ENCODE measurements at regions not wholly inside any gene's neighbourhood (a gene's known extent, or its start where the extent isn't known, plus 50 kb on each side); places are given as distances from the start of the nearest gene placed in this dataset.
A peak's percentile ranks its signal among the peaks of the same experiment; 100 is the strongest.

DNA sequence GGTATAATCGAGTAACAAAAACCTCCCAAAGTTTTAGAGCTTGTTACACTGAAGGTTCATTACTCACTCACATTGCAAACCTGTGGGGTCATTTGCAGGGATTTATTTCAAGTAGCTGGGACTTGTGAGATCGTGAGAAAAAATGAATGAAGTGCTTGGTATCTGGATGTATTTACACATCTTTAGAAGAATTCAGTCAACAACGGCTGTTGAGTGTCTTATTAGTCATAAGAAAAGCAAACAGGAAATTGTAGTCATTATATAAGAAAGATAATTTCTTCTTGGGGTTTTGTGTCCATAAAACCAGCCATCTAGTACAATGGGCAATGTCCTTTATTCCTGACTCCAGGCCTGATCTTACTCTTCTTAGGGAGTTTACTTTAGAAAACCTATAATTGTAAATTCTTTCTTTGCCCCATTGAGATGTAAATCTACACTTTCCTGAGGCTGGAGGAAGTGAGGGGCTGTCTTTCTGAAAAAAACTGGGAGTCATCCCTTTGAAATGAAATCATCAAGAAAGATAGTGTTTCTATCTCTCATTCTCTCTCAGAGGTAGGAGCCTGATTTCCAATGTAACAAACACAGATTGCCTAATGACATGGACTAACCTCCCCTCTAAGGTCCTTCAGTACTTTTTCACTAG is 202.5 kb upstream of the ASCC3 start:
- no peak overlapping the region for H3K18ac ChIP-seq (ENCODE audit: low read depth in 1 of 2, low read length in 2 of 2)
- H2BK5ac ChIP-seq (ENCODE audit: low read depth, low read length, poor library complexity, severe bottlenecking): no peak overlapping the region
- H2AK5ac ChIP-seq (ENCODE audit: low read length, severe bottlenecking): no peak overlapping the region
- no peak overlapping the region for H3K23ac ChIP-seq (ENCODE audit: low read length in 2 of 2)
- H4K91ac ChIP-seq (ENCODE audit: low read length): no peak overlapping the region
- H2AFZ ChIP-seq (ENCODE audit: low read depth, low read length): no peak overlapping the region
- H3K36me3 ChIP-seq (ENCODE audit: control insufficient read depth in 1 of 2, insufficient read depth in 2 of 2, low read depth in 1 of 2, low read length in 2 of 2): no peaks in the 10 kb centered on the region
- no peaks in the 10 kb centered on the region for H3K27me3 ChIP-seq (ENCODE audit: control insufficient read depth in 1 of 2, insufficient read depth in 1 of 2, low read length in 2 of 2)
- H3K79me1 ChIP-seq (replicated peaks; ENCODE audit: low read length, poor library complexity, severe bottlenecking): no peaks in the 10 kb centered on the region
- WGBS: 8% methylated on average over 1 of the region's 3 CpGs
- H4K8ac ChIP-seq (ENCODE audit: low read length): no peak overlapping the region
- H3K27ac ChIP-seq (ENCODE audit: low read length, poor library complexity, severe bottlenecking): no peak overlapping the region
- H3K9me3 ChIP-seq (ENCODE audit: control insufficient read depth, low read length): peaks cover 3% of the 10 kb centered on the region
- no peak overlapping the region for H2BK12ac ChIP-seq (ENCODE audit: low read length in 2 of 2)
- DNase-seq: peak; percentile 95
- no peak overlapping the region for H3K4ac ChIP-seq (ENCODE audit: low read depth in 1 of 2, low read length in 2 of 2)
- H2BK120ac ChIP-seq (ENCODE audit: low read depth, low read length): no peak overlapping the region
- H3K4me1 ChIP-seq (ENCODE audit: control insufficient read depth, insufficient read depth, low read depth, low read length): no peaks in the 10 kb centered on the region
- H3K14ac ChIP-seq (ENCODE audit: low read length in 2 of 2): no peak overlapping the region
- H3K9ac ChIP-seq (ENCODE audit: low read length): no peak overlapping the region
- H3K4me2 ChIP-seq (ENCODE audit: low read length, poor library complexity, severe bottlenecking): no peak overlapping the region
- H3K4me3 ChIP-seq (ENCODE audit: insufficient read depth in 1 of 2, low read depth in 1 of 2, low read length in 2 of 2): no peak overlapping the region
- H2BK15ac ChIP-seq (ENCODE audit: low read depth, poor library complexity, severe bottlenecking): no peak overlapping the region

DNA sequence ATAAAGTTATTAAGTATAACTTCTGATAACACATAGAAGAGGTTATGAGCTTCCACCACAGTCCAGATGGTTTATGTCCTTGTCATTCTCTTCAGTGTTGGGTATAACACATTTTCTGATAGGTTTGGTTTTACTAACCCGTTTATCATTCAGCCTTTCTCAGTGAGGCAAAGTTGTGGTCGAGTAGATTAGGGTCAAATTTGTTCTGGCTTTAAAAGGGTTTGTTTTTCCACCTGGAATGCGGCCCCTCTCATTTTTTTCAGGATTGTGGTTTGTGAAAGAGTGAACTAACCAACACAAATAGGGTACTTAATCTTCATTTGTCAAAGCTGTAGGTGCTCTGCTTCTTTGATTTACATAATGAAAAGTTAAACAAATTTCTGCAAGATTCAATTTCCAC is 204.2 kb upstream of the ASCC3 start:
- H3K27me3 ChIP-seq (ENCODE audit: control insufficient read depth in 1 of 2, insufficient read depth in 1 of 2, low read length in 2 of 2): no peaks in the 10 kb centered on the region

DNA sequence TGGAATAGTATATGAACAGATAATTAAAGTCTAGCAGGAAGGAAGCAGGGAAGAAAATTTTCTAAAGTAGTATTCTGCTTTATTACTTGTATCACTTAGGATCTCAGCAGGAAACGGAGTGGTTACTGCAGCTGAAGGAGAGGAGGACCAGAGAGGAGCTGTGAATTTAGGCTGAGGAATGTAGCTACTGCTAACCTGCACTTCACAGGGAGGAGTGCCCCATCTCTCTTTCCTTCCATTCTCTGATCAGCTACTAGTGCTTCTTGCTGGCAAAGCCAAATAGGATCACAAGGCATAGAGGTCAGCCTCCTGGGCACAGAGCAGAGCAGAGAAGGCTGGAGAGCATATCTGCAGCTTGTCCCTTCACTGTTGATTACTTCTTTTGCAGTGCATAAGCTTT is 205.3 kb upstream of the ASCC3 start:
- no peak for DNase-seq
- Histone ChIP-seq H4K8ac (ENCODE audit: low read length) (no peak overlapping the region), H3K14ac (ENCODE audit: low read length in 2 of 2) (no peak overlapping the region), H3K27ac (ENCODE audit: low read length, poor library complexity, severe bottlenecking) (no peak overlapping the region), H2BK120ac (ENCODE audit: low read depth, low read length) (no peak overlapping the region), H3K4ac (ENCODE audit: low read depth in 1 of 2, low read length in 2 of 2) (no peak overlapping the region), H3K4me3 (ENCODE audit: insufficient read depth in 1 of 2, low read depth in 1 of 2, low read length in 2 of 2) (no peak overlapping the region), H2AFZ (ENCODE audit: low read depth, low read length) (no peak overlapping the region), H3K27me3 (ENCODE audit: control insufficient read depth in 1 of 2, insufficient read depth in 1 of 2, low read length in 2 of 2) (no peaks in the 10 kb centered on the region), H3K9ac (ENCODE audit: low read length) (no peak overlapping the region), H4K91ac (ENCODE audit: low read length) (no peak overlapping the region), H3K4me1 (ENCODE audit: control insufficient read depth, insufficient read depth, low read depth, low read length) (no peaks in the 10 kb centered on the region), H2AK5ac (ENCODE audit: low read length, severe bottlenecking) (no peak overlapping the region), H3K18ac (ENCODE audit: low read depth in 1 of 2, low read length in 2 of 2) (no peak overlapping the region), H2BK15ac (ENCODE audit: low read depth, poor library complexity, severe bottlenecking) (no peak overlapping the region), H3K79me1 (replicated peaks; ENCODE audit: low read length, poor library complexity, severe bottlenecking) (no peaks in the 10 kb centered on the region), H3K9me3 (ENCODE audit: control insufficient read depth, low read length) (peaks cover 12% of the 10 kb centered on the region), H3K36me3 (ENCODE audit: control insufficient read depth in 1 of 2, insufficient read depth in 2 of 2, low read depth in 1 of 2, low read length in 2 of 2) (no peaks in the 10 kb centered on the region), H2BK12ac (ENCODE audit: low read length in 2 of 2) (peak overlapping the region in 1 of 2 experiments; percentile 21), H3K4me2 (ENCODE audit: low read length, poor library complexity, severe bottlenecking) (no peak overlapping the region), H2BK5ac (ENCODE audit: low read depth, low read length, poor library complexity, severe bottlenecking) (no peak overlapping the region), H3K23ac (ENCODE audit: low read length in 2 of 2) (no peak overlapping the region)
- WGBS: 0% methylated on average over 1 of the region's 1 CpG

More for the DNA sequence above, 204.2 kb upstream of the ASCC3 start:
- Histone ChIP-seq H3K4ac (ENCODE audit: low read depth in 1 of 2, low read length in 2 of 2) (no peak overlapping the region), H2BK12ac (ENCODE audit: low read length in 2 of 2) (no peak overlapping the region), H3K36me3 (ENCODE audit: control insufficient read depth in 1 of 2, insufficient read depth in 2 of 2, low read depth in 1 of 2, low read length in 2 of 2) (no peaks in the 10 kb centered on the region), H2BK15ac (ENCODE audit: low read depth, poor library complexity, severe bottlenecking) (no peak overlapping the region), H3K23ac (ENCODE audit: low read length in 2 of 2) (no peak overlapping the region), H3K27ac (ENCODE audit: low read length, poor library complexity, severe bottlenecking) (no peak overlapping the region), H3K4me3 (ENCODE audit: insufficient read depth in 1 of 2, low read depth in 1 of 2, low read length in 2 of 2) (no peak overlapping the region), H3K9me3 (ENCODE audit: control insufficient read depth, low read length) (peaks cover 3% of the 10 kb centered on the region), H3K4me2 (ENCODE audit: low read length, poor library complexity, severe bottlenecking) (no peak overlapping the region), H3K9ac (ENCODE audit: low read length) (no peak overlapping the region), H3K4me1 (ENCODE audit: control insufficient read depth, insufficient read depth, low read depth, low read length) (no peaks in the 10 kb centered on the region), H3K14ac (ENCODE audit: low read length in 2 of 2) (no peak overlapping the region), H3K79me1 (replicated peaks; ENCODE audit: low read length, poor library complexity, severe bottlenecking) (no peaks in the 10 kb centered on the region), H2BK120ac (ENCODE audit: low read depth, low read length) (no peak overlapping the region), H4K8ac (ENCODE audit: low read length) (no peak overlapping the region), H4K91ac (ENCODE audit: low read length) (no peak overlapping the region), H2AK5ac (ENCODE audit: low read length, severe bottlenecking) (no peak overlapping the region), H2AFZ (ENCODE audit: low read depth, low read length) (no peak overlapping the region), H2BK5ac (ENCODE audit: low read depth, low read length, poor library complexity, severe bottlenecking) (no peak overlapping the region), H3K18ac (ENCODE audit: low read depth in 1 of 2, low read length in 2 of 2) (no peak overlapping the region)
- 0% methylated on average over 2 of the region's 3 CpGs for WGBS
- peak; percentile 56 for DNase-seq

DNA sequence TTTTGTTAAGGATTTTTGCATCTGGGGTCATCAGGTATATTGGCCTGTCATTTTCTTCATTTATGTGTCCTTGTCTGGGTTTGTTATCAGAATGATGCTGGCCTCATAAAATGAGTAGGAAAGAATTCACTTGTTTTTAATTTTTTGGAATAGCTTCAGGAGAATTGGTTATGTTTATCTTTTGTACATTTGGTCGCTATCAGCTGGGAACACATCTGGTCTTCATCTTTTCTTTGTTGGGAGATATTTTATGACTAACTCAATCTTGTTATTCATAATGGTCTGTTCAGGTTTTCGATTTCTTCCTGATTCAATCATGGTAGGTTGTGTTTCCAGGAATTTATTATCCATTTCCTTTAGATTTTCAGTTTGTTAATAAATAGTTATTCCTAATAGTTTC is 207.5 kb upstream of the ASCC3 start:
- Histone ChIP-seq H3K79me1 (replicated peaks; ENCODE audit: low read length, poor library complexity, severe bottlenecking) (no peaks in the 10 kb centered on the region), H3K27ac (ENCODE audit: low read length, poor library complexity, severe bottlenecking) (no peak overlapping the region), H3K18ac (ENCODE audit: low read depth in 1 of 2, low read length in 2 of 2) (no peak overlapping the region), H3K14ac (ENCODE audit: low read length in 2 of 2) (no peak overlapping the region), H3K9me3 (ENCODE audit: control insufficient read depth, low read length) (peaks cover 21% of the 10 kb centered on the region), H3K9ac (ENCODE audit: low read length) (no peak overlapping the region), H3K36me3 (ENCODE audit: control insufficient read depth in 1 of 2, insufficient read depth in 2 of 2, low read depth in 1 of 2, low read length in 2 of 2) (no peaks in the 10 kb centered on the region), H2AK5ac (ENCODE audit: low read length, severe bottlenecking) (no peak overlapping the region), H3K4me2 (ENCODE audit: low read length, poor library complexity, severe bottlenecking) (no peak overlapping the region), H3K4me1 (ENCODE audit: control insufficient read depth, insufficient read depth, low read depth, low read length) (no peaks in the 10 kb centered on the region), H4K8ac (ENCODE audit: low read length) (no peak overlapping the region), H2BK12ac (ENCODE audit: low read length in 2 of 2) (no peak overlapping the region), H3K4ac (ENCODE audit: low read depth in 1 of 2, low read length in 2 of 2) (no peak overlapping the region), H2BK15ac (ENCODE audit: low read depth, poor library complexity, severe bottlenecking) (no peak overlapping the region), H2BK5ac (ENCODE audit: low read depth, low read length, poor library complexity, severe bottlenecking) (no peak overlapping the region), H4K91ac (ENCODE audit: low read length) (no peak overlapping the region), H3K23ac (ENCODE audit: low read length in 2 of 2) (no peak overlapping the region), H2BK120ac (ENCODE audit: low read depth, low read length) (no peak overlapping the region), H3K27me3 (ENCODE audit: control insufficient read depth in 1 of 2, insufficient read depth in 1 of 2, low read length in 2 of 2) (no peaks in the 10 kb centered on the region), H2AFZ (ENCODE audit: low read depth, low read length) (no peak overlapping the region), H3K4me3 (ENCODE audit: insufficient read depth in 1 of 2, low read depth in 1 of 2, low read length in 2 of 2) (no peak overlapping the region)
- 75% methylated on average over 1 of the region's 2 CpGs for whole genome bisulfite sequencing
- no peak for DNase-seq

Data from mesenchymal stem cell (in vitro differentiated cells and primary cell).